NCI-H2227 treated with DMSO at 0.1 percent for 48 hours (cell line): ENCODE measurements at regions not wholly inside any gene's neighbourhood (a gene's known extent, or its start where the extent isn't known, plus 50 kb on each side); places are given as distances from the start of the nearest gene placed in this dataset.

Experiments used
- DNase-seq: peaks from one replicate; lab custom pipeline; 2025; lab: John Stamatoyannopoulos, UW

- DNase-seq: no peak
Observed at GRCh38 chr2:22734373-22735045, 650.5 kb upstream of the KLHL29 start.

GRCh38 chr2:22737144-22737543 lies 647.8 kb upstream of the KLHL29 start:
- no peak for DNase-seq

- no peak for DNase-seq
Observed at GRCh38 chr2:22741216-22741615, 643.8 kb upstream of the KLHL29 start.

- DNase-seq: no peak
Observed at GRCh38 chr2:22748909-22749308, 636.1 kb upstream of the KLHL29 start.

GRCh38 chr2:22753476-22753875 lies 631.5 kb upstream of the KLHL29 start:
- peak; percentile 4 for DNase-seq

GRCh38 chr2:22756276-22757043 lies 628.5 kb upstream of the KLHL29 start:
- DNase-seq: no peak

- no peak for DNase-seq
Observed at GRCh38 chr2:22769497-22769896, 615.5 kb upstream of the KLHL29 start.

GRCh38 chr2:22784566-22784965 lies 600.4 kb upstream of the KLHL29 start:
- no peak for DNase-seq

- DNase-seq: no peak
Observed at GRCh38 chr2:22786817-22787216, 598.2 kb upstream of the KLHL29 start.

GRCh38 chr2:22787745-22788144 lies 597.2 kb upstream of the KLHL29 start:
- DNase-seq: no peak

- DNase-seq: no peak
Observed at GRCh38 chr2:22788749-22789327, 596.1 kb upstream of the KLHL29 start.

- DNase-seq: no peak
Observed at GRCh38 chr2:22795287-22795866, 589.6 kb upstream of the KLHL29 start.

GRCh38 chr2:22798386-22798785 lies 586.6 kb upstream of the KLHL29 start:
- no peak for DNase-seq

- DNase-seq: no peak
Observed at GRCh38 chr2:22800412-22800811, 584.6 kb upstream of the KLHL29 start.

GRCh38 chr2:22801071-22801470 lies 583.9 kb upstream of the KLHL29 start:
- DNase-seq: no peak

- no peak for DNase-seq
Observed at GRCh38 chr2:22801970-22802369, 583.0 kb upstream of the KLHL29 start.

- DNase-seq: no peak
Observed at GRCh38 chr2:22807872-22808271, 577.1 kb upstream of the KLHL29 start.

- no peak for DNase-seq
Observed at GRCh38 chr2:22810602-22811001, 574.4 kb upstream of the KLHL29 start.

GRCh38 chr2:22812065-22812680 lies 572.8 kb upstream of the KLHL29 start:
- DNase-seq: no peak

- no peak for DNase-seq
Observed at GRCh38 chr2:22817197-22817596, 567.8 kb upstream of the KLHL29 start.

GRCh38 chr2:22821458-22821857 lies 563.5 kb upstream of the KLHL29 start:
- no peak for DNase-seq

GRCh38 chr2:22822835-22823234 lies 562.1 kb upstream of the KLHL29 start:
- DNase-seq: no peak
